ENCODE measurements at regions not wholly inside any gene's neighbourhood (a gene's known extent, or its start where the extent isn't known, plus 50 kb on each side); places are given as distances from the start of the nearest gene placed in this dataset.

DNA sequence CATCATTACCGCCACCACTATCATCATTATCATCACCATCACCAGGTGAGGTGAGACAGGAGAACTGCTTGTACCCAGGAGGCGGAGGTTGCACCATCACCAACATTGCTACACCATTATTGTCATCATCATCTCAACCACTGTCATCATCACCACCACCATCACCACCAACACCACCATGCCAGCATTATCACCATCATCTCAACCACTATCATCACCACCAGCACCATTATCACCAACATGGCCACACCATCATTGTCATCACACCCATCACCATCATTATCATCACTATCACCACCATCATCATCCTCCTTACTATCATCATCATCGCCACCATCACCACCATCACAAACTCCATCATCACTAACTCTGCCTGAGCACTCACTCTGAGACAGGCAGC, 661.8 kb upstream of the DEFB115 start:
- TF ChIP-seq, protein P1, sequence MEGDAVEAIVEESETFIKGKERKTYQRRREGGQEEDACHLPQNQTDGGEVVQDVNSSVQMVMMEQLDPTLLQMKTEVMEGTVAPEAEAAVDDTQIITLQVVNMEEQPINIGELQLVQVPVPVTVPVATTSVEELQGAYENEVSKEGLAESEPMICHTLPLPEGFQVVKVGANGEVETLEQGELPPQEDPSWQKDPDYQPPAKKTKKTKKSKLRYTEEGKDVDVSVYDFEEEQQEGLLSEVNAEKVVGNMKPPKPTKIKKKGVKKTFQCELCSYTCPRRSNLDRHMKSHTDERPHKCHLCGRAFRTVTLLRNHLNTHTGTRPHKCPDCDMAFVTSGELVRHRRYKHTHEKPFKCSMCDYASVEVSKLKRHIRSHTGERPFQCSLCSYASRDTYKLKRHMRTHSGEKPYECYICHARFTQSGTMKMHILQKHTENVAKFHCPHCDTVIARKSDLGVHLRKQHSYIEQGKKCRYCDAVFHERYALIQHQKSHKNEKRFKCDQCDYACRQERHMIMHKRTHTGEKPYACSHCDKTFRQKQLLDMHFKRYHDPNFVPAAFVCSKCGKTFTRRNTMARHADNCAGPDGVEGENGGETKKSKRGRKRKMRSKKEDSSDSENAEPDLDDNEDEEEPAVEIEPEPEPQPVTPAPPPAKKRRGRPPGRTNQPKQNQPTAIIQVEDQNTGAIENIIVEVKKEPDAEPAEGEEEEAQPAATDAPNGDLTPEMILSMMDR (IDR thresholded peaks at IDR 0.05) = no peak
- TF ChIP-seq POLR2A (IDR thresholded peaks at IDR 0.05) = no peak

Data from heart left ventricle (tissue), 13 donors.